ENCODE measurements at regions not wholly inside any gene's neighbourhood (a gene's known extent, or its start where the extent isn't known, plus 50 kb on each side); places are given as distances from the start of the nearest gene placed in this dataset.

DNA sequence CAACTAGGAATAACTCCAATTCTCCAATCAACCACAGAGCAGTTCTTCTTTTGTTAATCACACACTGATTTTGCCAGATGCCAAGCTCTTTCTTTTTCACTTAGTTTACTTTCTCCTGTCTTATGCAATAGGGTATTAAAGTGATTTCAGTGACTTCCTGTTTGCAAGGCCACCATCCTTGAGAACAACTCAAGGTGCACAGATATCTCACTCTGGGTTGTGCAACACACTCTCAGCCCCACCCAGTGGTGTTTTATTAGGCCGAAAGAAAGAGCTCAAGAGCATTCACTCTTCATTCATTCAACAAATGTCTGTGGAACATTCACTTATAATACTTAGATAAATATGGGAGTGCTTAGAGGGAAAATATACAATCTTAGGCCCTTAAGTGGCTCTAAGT, 352.5 kb downstream of the ZNF326 start:
- H3K27ac ChIP-seq (ENCODE audit: low read depth, low read length): no peak overlapping the region
- H3K9me3 ChIP-seq (ENCODE audit: insufficient read depth, low read length): no peaks in the 10 kb centered on the region
- H3K4me3 ChIP-seq (ENCODE audit: insufficient read depth, low read length, poor library complexity, severe bottlenecking): no peak overlapping the region
- no peak overlapping the region for H3K9ac ChIP-seq (ENCODE audit: low read length)
- no peak overlapping the region for H2AFZ ChIP-seq (ENCODE audit: low read depth, low read length, severe bottlenecking)
- TF ChIP-seq EZH2phosphoT487 (conservative IDR thresholded peaks at IDR 0.05; ENCODE audit: low read length): no peak
- TF ChIP-seq, protein P1, sequence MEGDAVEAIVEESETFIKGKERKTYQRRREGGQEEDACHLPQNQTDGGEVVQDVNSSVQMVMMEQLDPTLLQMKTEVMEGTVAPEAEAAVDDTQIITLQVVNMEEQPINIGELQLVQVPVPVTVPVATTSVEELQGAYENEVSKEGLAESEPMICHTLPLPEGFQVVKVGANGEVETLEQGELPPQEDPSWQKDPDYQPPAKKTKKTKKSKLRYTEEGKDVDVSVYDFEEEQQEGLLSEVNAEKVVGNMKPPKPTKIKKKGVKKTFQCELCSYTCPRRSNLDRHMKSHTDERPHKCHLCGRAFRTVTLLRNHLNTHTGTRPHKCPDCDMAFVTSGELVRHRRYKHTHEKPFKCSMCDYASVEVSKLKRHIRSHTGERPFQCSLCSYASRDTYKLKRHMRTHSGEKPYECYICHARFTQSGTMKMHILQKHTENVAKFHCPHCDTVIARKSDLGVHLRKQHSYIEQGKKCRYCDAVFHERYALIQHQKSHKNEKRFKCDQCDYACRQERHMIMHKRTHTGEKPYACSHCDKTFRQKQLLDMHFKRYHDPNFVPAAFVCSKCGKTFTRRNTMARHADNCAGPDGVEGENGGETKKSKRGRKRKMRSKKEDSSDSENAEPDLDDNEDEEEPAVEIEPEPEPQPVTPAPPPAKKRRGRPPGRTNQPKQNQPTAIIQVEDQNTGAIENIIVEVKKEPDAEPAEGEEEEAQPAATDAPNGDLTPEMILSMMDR (IDR thresholded peaks at IDR 0.05; ENCODE audit: insufficient read depth, low read length, poor library complexity, severe bottlenecking): no peak
- no peaks in the 10 kb centered on the region for H4K20me1 ChIP-seq (ENCODE audit: low read depth, low read length)
- H3K9me2 ChIP-seq (replicated peaks; ENCODE audit: insufficient read depth, low read length): no peaks in the 10 kb centered on the region
- no peaks in the 10 kb centered on the region for H3K79me2 ChIP-seq (ENCODE audit: insufficient read depth, low read length)
- H3K4me2 ChIP-seq (ENCODE audit: low read depth, low read length, poor library complexity, severe bottlenecking): no peak overlapping the region
- no peaks in the 10 kb centered on the region for H3K36me3 ChIP-seq (ENCODE audit: low read length)
- H3K27me3 ChIP-seq (ENCODE audit: low read length): no peaks in the 10 kb centered on the region
- no peaks in the 10 kb centered on the region for H3F3A ChIP-seq (ENCODE audit: insufficient read depth)

DNA sequence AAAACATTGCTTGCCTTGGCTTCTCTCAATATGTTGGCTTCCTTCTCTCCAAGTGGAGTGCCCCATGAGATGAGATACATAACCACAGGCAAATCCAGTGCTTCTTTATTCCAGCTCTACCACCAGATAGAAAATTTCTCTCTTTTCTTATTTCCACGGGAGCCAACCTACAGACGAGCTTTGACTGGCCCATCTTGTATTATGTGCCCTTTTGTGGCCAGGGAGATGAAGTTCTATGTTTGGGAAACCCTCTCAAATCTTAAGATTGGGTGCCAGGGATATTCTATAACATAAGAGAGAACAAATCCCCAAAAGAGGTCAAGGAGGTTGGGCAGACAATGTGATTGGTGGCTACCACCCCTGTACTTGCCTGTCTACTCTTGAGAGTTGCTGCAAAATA, 351.8 kb downstream of the ZNF326 start:
- Histone ChIP-seq H3K27ac (ENCODE audit: low read depth, low read length) (no peak overlapping the region), H3K9me3 (ENCODE audit: insufficient read depth, low read length) (no peaks in the 10 kb centered on the region), H3K4me2 (ENCODE audit: low read depth, low read length, poor library complexity, severe bottlenecking) (no peak overlapping the region), H2AFZ (ENCODE audit: low read depth, low read length, severe bottlenecking) (no peak overlapping the region), H3K27me3 (ENCODE audit: low read length) (no peaks in the 10 kb centered on the region), H3K4me3 (ENCODE audit: insufficient read depth, low read length, poor library complexity, severe bottlenecking) (no peak overlapping the region), H3K36me3 (ENCODE audit: low read length) (no peaks in the 10 kb centered on the region), H3K9ac (ENCODE audit: low read length) (no peak overlapping the region), H4K20me1 (ENCODE audit: low read depth, low read length) (no peaks in the 10 kb centered on the region), H3K79me2 (ENCODE audit: insufficient read depth, low read length) (no peaks in the 10 kb centered on the region), H3K9me2 (replicated peaks; ENCODE audit: insufficient read depth, low read length) (no peaks in the 10 kb centered on the region), H3F3A (ENCODE audit: insufficient read depth) (no peaks in the 10 kb centered on the region)
- no peak for TF ChIP-seq EZH2phosphoT487 (conservative IDR thresholded peaks at IDR 0.05; ENCODE audit: low read length)
- TF ChIP-seq, protein P1 (IDR thresholded peaks at IDR 0.05; ENCODE audit: insufficient read depth, low read length, poor library complexity, severe bottlenecking): no peak

DNA sequence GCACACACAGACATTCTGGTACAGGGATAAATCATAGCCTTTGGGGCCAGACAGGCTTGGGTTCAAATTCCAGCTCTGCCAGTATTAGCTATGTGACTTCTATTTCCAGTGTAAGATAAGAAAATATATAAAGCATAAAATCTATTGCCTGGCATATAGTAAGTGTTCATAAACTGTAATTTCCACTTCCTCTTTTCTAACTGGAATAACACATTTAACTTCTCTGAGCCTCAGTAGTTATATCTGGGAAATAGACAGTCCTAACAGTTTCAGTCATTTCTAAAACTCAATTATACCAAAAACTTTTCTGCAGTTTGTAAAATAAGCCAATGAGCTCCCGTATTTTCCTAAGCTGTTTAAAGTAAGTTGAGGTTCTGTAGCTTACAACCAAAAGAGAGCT, 351.4 kb downstream of the ZNF326 start:
- Histone ChIP-seq H3K36me3 (ENCODE audit: low read length) (no peaks in the 10 kb centered on the region), H3K9me3 (ENCODE audit: insufficient read depth, low read length) (no peaks in the 10 kb centered on the region), H4K20me1 (ENCODE audit: low read depth, low read length) (no peaks in the 10 kb centered on the region), H3K9ac (ENCODE audit: low read length) (no peak overlapping the region), H3K4me2 (ENCODE audit: low read depth, low read length, poor library complexity, severe bottlenecking) (no peak overlapping the region), H3F3A (ENCODE audit: insufficient read depth) (no peaks in the 10 kb centered on the region), H3K9me2 (replicated peaks; ENCODE audit: insufficient read depth, low read length) (no peaks in the 10 kb centered on the region), H3K27ac (ENCODE audit: low read depth, low read length) (no peak overlapping the region), H2AFZ (ENCODE audit: low read depth, low read length, severe bottlenecking) (no peak overlapping the region), H3K4me3 (ENCODE audit: insufficient read depth, low read length, poor library complexity, severe bottlenecking) (no peak overlapping the region), H3K79me2 (ENCODE audit: insufficient read depth, low read length) (no peaks in the 10 kb centered on the region), H3K27me3 (ENCODE audit: low read length) (no peaks in the 10 kb centered on the region)
- TF ChIP-seq, protein P1 (IDR thresholded peaks at IDR 0.05; ENCODE audit: insufficient read depth, low read length, poor library complexity, severe bottlenecking): no peak

Data from SU-DHL-6 (cell line).